ENCODE measurements at regions not wholly inside any gene's neighbourhood (a gene's known extent, or its start where the extent isn't known, plus 50 kb on each side); places are given as distances from the start of the nearest gene placed in this dataset.
A peak's percentile ranks its signal among the peaks of the same experiment; 100 is the strongest.

DNA sequence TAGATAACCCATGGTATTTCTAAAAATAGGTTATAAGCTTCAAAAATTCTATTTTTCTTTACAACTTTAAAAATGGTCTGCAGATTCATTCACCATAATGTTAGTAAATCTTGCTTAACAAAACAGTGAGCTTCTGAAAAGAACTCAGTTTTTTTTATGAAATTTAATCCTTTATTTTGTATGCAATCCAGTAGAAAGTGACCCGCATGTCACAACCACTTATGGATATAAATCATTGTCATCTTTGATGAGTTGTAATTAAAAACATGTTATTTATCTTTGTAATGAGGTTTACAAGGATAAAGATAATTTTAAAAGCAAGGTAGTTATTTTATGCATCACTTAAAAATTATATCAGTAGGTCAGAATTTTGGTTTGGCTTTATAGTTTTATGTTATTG is 173.5 kb upstream of the SEMA3A start:
- TF ChIP-seq TARDBP (IDR thresholded peaks at IDR 0.05) (no peak), FOXA1 (IDR thresholded peaks at IDR 0.05) (no peak), FOXM1 (IDR thresholded peaks at IDR 0.05; ENCODE audit: borderline replicate concordance) (no peak), ZNF384 (IDR thresholded peaks at IDR 0.05) (no peak), SUZ12 (IDR thresholded peaks at IDR 0.05) (no peak), SP1 (IDR thresholded peaks at IDR 0.05) (no peak), FOXK2 (IDR thresholded peaks at IDR 0.05) (no peak), ELF4 (IDR thresholded peaks at IDR 0.05) (no peak), L3MBTL2 (conservative IDR thresholded peaks at IDR 0.05) (no peak), ARNT (IDR thresholded peaks at IDR 0.05) (no peak), BHLHE40 (IDR thresholded peaks at IDR 0.05; ENCODE audit: borderline replicate concordance) (no peak), NFRKB (IDR thresholded peaks at IDR 0.05) (no peak), LEF1 (IDR thresholded peaks at IDR 0.05; ENCODE audit: borderline replicate concordance) (no peak)
- TF ChIP-seq, protein P1, sequence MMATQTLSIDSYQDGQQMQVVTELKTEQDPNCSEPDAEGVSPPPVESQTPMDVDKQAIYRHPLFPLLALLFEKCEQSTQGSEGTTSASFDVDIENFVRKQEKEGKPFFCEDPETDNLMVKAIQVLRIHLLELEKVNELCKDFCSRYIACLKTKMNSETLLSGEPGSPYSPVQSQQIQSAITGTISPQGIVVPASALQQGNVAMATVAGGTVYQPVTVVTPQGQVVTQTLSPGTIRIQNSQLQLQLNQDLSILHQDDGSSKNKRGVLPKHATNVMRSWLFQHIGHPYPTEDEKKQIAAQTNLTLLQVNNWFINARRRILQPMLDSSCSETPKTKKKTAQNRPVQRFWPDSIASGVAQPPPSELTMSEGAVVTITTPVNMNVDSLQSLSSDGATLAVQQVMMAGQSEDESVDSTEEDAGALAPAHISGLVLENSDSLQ (IDR thresholded peaks at IDR 0.05), result peak; percentile 67

Measured in HEK293T (cell line).